ENCODE measurements at regions not wholly inside any gene's neighbourhood (a gene's known extent, or its start where the extent isn't known, plus 50 kb on each side); places are given as distances from the start of the nearest gene placed in this dataset.

GRCh38 chr12:131230340-131231031 lies 276.8 kb downstream of the ADGRD1 start (continued):
- TF ChIP-seq BDP1 (IDR thresholded peaks at IDR 0.05; ENCODE audit: insufficient read depth, insufficient read length) (no peak), PHTF2 (CRISPR knock-in tag; IDR thresholded peaks at IDR 0.05) (no peak), ZNF408 (CRISPR knock-in tag; IDR thresholded peaks at IDR 0.05; ENCODE audit: low read depth) (no peak), RHOXF2B (CRISPR knock-in tag; conservative IDR thresholded peaks at IDR 0.05) (no peak), ZBTB7A (IDR thresholded peaks at IDR 0.05; ENCODE audit: borderline replicate concordance, control insufficient read depth, low read depth, low read length) (peak; percentile 68; the same call in 1 of the 2 replicates), ILF3 (IDR thresholded peaks at IDR 0.05; ENCODE audit: borderline replicate concordance) (no peak), MBD1 (CRISPR knock-in tag; IDR thresholded peaks at IDR 0.05) (no peak), RNF2 (IDR thresholded peaks at IDR 0.05) (no peak), STAT5B (CRISPR knock-in tag; IDR thresholded peaks at IDR 0.05) (no peak), ATF7 (IDR thresholded peaks at IDR 0.05) (0 out of 2 replicates have a peak, but pooled peaks have one; percentile 3), CUX1 (CRISPR knock-in tag; IDR thresholded peaks at IDR 0.05) (no peak), CREM (IDR thresholded peaks at IDR 0.05; ENCODE audit: low read depth) (no peak), IFI16 (CRISPR knock-in tag; IDR thresholded peaks at IDR 0.05) (no peak), PCBP1 (IDR thresholded peaks at IDR 0.05; ENCODE audit: low read depth, low read length, poor library complexity, severe bottlenecking) (no peak), TEAD2 (tag; IDR thresholded peaks at IDR 0.05) (no peak), YY1 (IDR thresholded peaks at IDR 0.05; ENCODE audit: borderline replicate concordance in 1 of 3, control insufficient read depth in 1 of 3, extremely low read depth in 1 of 3, insufficient read depth in 3 of 3, insufficient read length in 1 of 3, insufficient replicate concordance in 2 of 3, low read depth in 1 of 3, low read length in 2 of 3) (peak in 1 of 3 experiments; percentile 0), ZNF212 (CRISPR knock-in tag; IDR thresholded peaks at IDR 0.05) (no peak), HOXB6 (CRISPR knock-in tag; IDR thresholded peaks at IDR 0.05; ENCODE audit: borderline replicate concordance) (no peak)
- TF ChIP-seq, protein P1, sequence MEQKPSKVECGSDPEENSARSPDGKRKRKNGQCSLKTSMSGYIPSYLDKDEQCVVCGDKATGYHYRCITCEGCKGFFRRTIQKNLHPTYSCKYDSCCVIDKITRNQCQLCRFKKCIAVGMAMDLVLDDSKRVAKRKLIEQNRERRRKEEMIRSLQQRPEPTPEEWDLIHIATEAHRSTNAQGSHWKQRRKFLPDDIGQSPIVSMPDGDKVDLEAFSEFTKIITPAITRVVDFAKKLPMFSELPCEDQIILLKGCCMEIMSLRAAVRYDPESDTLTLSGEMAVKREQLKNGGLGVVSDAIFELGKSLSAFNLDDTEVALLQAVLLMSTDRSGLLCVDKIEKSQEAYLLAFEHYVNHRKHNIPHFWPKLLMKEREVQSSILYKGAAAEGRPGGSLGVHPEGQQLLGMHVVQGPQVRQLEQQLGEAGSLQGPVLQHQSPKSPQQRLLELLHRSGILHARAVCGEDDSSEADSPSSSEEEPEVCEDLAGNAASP (IDR thresholded peaks at IDR 0.05): no peak
